AML-193 (cell line): ENCODE measurements at regions not wholly inside any gene's neighbourhood (a gene's known extent, or its start where the extent isn't known, plus 50 kb on each side); places are given as distances from the start of the nearest gene placed in this dataset.
"Not testable (repeated sequence)": the region's sequence is repeated elsewhere in the genome, so short reads cannot be mapped to it uniquely, and the experiment has no call there.

ENCODE experiments used
- DNase-seq, 2 experiments: peaks; one replicate each; lab custom pipeline; 2025; lab: John Stamatoyannopoulos, UW

DNA sequence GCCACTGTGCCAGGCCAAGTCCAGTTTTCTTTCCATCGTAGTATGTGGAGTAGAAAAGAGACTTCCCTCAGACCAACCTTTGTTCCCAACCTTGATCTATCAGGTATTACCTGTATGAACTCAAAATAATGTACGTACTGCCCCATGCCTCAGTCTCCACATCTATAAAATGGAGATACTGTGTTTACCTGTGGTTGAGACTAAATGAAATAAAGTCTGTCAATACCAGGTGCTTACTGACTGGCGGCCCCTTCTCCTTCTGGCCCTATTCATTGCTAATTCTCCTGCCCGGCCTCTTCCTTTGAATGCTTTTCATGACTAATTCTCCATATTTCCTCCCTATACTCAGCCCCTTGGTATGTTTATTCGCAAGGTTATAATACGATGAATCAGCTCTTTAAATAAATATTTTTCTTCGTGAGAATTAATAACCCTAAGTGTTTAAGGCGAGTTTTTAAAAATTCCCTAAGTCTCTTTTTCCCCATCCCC lies 89.6 kb upstream of the BASP1 start:
- no peak for DNase-seq

- no peak for DNase-seq
Measured at GRCh38 chr5:17129093-17129849, 88.2 kb upstream of the BASP1 start.

DNA sequence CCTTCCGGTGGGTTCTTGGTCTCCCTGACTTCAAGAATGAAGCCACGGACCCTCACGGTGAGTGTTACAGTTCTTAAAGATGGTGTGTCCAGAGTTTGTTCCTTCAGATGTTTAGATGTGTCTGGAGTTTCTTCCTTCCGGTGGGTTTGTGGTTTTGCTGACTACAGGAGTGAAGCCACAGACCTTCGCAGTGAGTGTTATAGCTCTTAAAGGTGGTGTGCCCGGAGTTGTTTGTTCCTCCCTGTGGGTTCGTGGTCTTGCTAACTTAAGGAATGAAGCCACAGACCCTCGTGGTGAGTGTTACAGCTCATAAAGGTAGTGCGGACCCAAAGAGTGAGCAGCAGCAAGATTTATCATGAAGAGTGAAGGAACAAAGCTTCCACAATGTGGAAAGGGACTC lies 87.1 kb upstream of the BASP1 start:
- DNase-seq, result not testable (repeated sequence)

GRCh38 chr5:17132444-17133083 lies 84.9 kb upstream of the BASP1 start:
- peak; percentile 6 to 28 for DNase-seq

DNA sequence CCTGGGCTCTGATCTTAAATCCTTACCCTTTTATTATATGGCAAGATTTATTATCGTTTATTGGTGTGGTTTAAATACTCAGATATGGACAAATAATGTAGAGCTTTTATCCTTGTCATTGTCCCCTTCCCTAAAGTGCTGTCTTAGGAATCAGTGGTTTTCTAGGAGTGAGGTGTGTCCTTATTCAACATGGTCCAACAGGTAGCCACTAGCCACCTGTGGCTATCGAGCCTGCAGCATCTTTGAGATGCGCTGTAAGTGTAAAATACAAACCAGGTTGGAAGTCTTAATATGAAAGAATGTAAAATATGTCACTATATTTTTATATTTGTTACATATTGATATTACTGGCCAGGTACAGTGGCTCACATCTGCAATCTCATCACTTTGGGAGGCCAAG lies 82.4 kb upstream of the BASP1 start:
- no peak for DNase-seq

GRCh38 chr5:17143335-17143734 lies 74.1 kb upstream of the BASP1 start:
- no peak for DNase-seq

DNA sequence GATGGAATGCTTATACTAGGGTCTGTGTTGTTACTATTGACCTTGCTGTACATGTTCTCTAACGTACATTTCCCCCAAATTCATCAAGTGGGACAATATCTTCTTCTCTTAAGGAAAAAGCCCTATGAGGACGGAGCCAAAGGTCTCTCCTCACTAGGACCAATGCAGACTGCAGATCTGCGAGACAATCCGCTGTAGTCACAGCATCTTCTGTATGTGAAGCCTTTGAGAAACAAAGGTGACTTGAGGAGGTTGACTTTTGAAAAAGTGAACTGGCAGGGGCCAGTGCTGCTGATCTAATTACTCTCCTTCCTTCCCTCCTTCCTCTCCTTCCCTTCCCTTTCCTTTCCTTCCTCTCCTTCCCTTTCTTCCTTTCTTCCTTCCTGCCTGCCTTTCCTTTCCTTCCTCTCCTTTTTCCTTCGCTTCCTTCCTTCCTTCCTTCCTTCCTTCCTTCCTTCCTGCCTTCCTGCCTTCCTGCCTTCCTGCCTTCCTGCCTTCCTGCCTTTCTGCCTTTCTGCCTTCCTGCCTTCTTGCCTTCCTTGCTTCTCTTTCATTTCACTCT lies 71.1 kb upstream of the BASP1 start:
- no peak for DNase-seq

DNA sequence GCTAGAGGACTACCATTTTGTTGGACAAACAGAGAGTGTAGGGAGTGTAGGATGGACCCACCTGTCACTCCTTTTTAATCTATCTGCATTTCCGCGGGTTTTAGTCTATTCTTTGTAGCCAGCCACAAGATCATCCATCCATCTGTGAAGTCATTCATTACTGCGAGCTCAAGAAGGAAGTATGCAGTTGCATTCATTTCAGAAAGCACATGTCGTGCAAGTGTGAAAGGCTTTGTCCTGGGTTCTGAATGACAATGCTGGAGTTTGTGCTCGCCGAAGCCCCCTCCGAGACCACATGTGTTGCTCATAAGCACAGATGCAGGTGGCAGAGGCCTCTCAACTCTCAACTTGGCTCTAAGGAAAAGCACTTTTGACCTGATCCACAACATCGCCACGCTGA lies 70.3 kb upstream of the BASP1 start:
- no peak for DNase-seq

- no peak for DNase-seq
Measured at GRCh38 chr5:17147617-17148016, 69.8 kb upstream of the BASP1 start.

DNA sequence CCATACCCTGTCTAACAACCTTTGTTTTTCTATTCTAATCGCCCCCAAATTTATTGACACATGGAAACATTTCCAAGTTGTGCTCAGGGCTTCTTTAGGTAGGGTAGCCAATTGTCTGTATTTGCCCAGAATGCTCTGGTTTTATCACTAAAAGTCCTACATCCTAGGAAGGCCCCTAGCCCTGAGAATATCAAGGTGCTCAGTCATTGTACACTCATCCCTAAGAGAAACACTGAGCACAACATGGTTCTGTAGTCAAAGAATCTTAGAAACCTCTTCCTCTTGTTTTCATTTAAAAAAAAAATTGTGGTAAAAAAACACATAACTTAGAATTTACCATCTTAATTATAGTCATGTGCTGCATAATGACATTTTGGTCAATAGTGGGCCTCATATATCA lies 69.0 kb upstream of the BASP1 start:
- no peak for DNase-seq

- DNase-seq, result no peak
Measured at GRCh38 chr5:17149786-17150185, 67.6 kb upstream of the BASP1 start.

GRCh38 chr5:17150531-17150930 lies 66.9 kb upstream of the BASP1 start:
- DNase-seq, result no peak

DNA sequence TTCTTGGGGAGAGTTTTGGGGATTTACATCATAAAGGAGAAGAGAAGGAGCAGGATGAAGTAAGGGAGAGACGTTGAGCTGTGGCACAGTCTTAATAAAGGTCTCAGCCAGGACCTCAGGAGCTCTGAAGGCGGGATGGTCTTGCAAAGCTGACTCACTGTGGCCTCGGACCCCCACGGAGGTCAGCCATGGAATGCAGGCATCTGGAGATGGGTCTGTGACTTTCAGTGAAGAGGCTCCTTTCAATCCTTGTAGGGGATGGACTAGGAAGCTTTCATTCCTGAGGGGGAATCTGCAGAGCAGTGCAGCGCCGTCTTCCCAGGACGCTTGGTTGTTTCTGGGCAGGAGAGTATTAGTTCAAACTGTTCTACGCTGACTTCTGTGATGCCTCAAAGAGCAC lies 65.7 kb upstream of the BASP1 start:
- DNase-seq, result no peak

DNA sequence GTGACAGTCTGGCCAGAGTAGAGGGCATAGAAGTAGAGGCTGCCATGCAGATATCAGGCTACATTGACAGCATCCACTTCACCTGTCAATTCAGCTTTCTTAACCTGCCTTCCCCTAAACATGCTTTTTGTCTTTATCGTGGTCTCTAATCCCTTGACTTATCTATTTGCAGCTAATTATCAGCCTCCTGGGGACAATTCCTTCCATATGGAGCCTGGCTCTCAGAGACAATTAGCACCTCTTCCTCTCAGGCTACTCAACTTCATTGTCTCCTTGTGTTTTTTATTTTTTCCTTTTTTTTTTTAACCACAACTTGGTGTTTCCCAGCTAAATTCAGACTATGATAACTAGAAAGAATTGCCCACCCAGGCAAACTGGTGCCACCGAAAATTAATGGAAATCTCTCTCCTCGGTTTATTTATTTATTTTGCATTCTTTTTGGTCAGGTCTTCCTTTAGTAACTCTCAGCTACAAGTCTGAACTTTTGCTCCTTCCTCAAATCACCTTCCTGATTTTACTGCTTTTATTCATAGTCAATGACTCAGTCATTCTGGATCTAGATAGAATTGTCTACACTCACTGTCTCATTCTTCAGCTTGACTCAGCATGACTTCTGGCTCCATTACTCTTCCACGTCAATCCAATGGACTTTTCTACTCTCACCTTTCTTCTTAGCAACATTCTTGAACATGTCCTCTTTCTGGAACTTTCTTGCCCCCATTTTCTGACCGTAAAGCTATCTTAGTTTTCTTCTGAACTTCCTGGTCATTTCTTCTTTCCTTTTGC lies 63.0 kb upstream of the BASP1 start:
- DNase-seq, result no peak

- no peak for DNase-seq
Measured at GRCh38 chr5:17156463-17156862, 61.0 kb upstream of the BASP1 start.

- no peak for DNase-seq
Measured at GRCh38 chr5:17157294-17157693, 60.1 kb upstream of the BASP1 start.

DNA sequence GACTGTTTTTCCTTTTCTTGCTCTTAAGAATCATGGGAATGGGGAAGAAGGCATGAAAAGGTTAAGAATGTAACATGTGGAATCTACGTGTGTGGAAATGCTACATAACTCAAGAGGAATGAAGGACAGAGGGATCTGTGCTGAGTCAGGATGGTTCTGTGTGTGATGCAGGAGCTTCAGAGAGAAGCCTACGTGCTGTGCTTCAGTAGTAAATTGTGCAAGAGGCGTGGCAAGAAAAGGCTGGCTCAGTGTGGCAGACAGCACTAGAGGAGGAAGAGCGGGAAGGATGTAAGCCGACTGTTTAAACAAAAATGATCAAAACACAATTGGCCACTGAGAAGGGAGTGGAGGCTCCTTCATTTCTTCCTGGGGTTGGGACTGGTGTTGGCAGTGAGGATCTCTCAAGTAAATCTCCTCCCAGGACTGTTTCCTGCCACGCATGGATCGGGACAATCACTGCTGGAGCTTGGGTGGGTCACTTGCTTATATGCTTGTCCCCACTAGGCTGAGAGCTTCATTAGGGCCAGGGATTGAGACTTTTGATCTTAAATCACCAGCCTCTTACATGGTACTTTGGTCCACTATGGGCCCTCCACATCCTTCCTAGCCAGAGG lies 59.4 kb upstream of the BASP1 start:
- no peak for DNase-seq

- DNase-seq, result no peak
Measured at GRCh38 chr5:17160756-17161040, 56.7 kb upstream of the BASP1 start.

DNA sequence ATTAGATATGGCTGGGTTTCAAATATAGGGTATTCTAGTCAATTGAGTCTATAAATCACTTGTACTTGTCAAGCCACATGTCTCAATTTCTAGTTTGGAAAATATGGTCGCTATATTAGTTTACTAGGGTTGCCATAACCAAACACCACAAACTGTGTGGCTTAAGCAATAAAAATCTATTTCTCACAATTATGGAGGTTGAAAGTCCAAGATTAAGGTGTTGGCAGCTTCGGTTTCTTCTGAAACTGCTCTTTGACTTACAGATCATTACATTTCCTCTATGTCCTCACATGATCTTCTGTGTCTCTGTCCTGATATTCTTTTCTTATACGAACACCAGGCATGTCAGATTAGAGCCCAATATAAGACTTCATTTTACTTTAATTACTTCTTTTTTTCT lies 55.8 kb upstream of the BASP1 start:
- no peak for DNase-seq

DNA sequence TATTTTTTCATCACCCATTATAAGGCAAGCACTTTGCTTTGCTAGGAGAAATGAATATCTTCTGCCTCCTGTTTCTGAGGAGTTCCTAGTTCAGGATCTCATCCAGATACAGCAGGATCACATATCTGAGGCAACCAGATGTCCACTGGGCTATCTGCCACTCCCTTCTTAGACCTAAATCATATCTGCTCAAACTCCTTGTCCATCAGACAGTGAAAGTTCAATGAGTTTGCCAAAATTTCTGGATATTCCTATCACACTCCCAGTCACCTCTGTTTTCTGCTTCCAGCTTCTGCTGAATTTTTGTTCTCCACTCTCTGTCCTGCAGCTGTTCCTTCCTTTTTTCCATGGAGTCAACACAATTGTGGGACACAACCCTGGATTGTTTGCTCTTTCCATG lies 54.2 kb upstream of the BASP1 start:
- DNase-seq, result no peak

- DNase-seq, result no peak
Measured at GRCh38 chr5:17167171-17167891, 50.1 kb upstream of the BASP1 start.
